Stomach (tissue), 4 donors: ENCODE measurements at regions not wholly inside any gene's neighbourhood (a gene's known extent, or its start where the extent isn't known, plus 50 kb on each side); places are given as distances from the start of the nearest gene placed in this dataset.

Experiments used
- CTCF ChIP-seq, 7 experiments: fragments of 450-650 bp in 4 of 7; fragments of 200-600 bp in 3 of 7; sonication (generic) in 3 of 7; IDR thresholded peaks; one replicate each; pipeline ENCODE4 v1.5.1; 2016 to 2019; ENCODE audit warnings: antibody characterized with exemption in 7 of 7, control low read depth in 2 of 7, mild to moderate bottlenecking in 1 of 7
- POLR2A ChIP-seq, 4 donors: fragments of 450-650 bp; IDR thresholded peaks; one replicate each; pipeline ENCODE4 v1.6.1; 2016; ENCODE audit warnings: antibody characterized with exemption in 4 of 4, control low read depth in 2 of 4, mild to moderate bottlenecking in 1 of 4, moderate library complexity in 1 of 4

- TF ChIP-seq CTCF (IDR thresholded peaks at IDR 0.05), result no peak
- TF ChIP-seq POLR2A (IDR thresholded peaks at IDR 0.05), result no peak
Observed at GRCh38 chr7:49127359-49127913, 203.1 kb downstream of the CDC14C start.
